ENCODE measurements at regions not wholly inside any gene's neighbourhood (a gene's known extent, or its start where the extent isn't known, plus 50 kb on each side); places are given as distances from the start of the nearest gene placed in this dataset.

- TF ChIP-seq POLR2A (IDR thresholded peaks at IDR 0.05): no peak
- no peak for TF ChIP-seq CTCF (IDR thresholded peaks at IDR 0.05)
- TF ChIP-seq EP300 (IDR thresholded peaks at IDR 0.05): no peak
- no peak for TF ChIP-seq POLR2AphosphoS5 (IDR thresholded peaks at IDR 0.05)
- no peaks in the 10 kb centered on the region for H3K9me3 ChIP-seq
- H3K27me3 ChIP-seq: no peaks in the 10 kb centered on the region
- H3K4me1 ChIP-seq: no peaks in the 10 kb centered on the region
- no peak overlapping the region for H3K27ac ChIP-seq
- ATAC-seq (ENCODE audit: low FRiP score in 2 of 2) (no peak), DNase-seq (no peak)
- WGBS, 2 donors: 52 to 88% methylated on average over 3 of the region's 3 CpGs
- H3K4me3 ChIP-seq: no peak overlapping the region
- no peaks in the 10 kb centered on the region for H3K36me3 ChIP-seq
Measured at GRCh38 chr5:19408149-19408548, 579.9 kb downstream of the CDH18 start.

- Histone ChIP-seq H3K27ac (no peak overlapping the region), H3K4me3 (no peak overlapping the region), H3K27me3 (no peaks in the 10 kb centered on the region), H3K9me3 (no peaks in the 10 kb centered on the region), H3K36me3 (no peaks in the 10 kb centered on the region), H3K4me1 (no peaks in the 10 kb centered on the region)
- TF ChIP-seq CTCF (IDR thresholded peaks at IDR 0.05) (no peak), POLR2A (IDR thresholded peaks at IDR 0.05) (no peak), POLR2AphosphoS5 (IDR thresholded peaks at IDR 0.05) (no peak), EP300 (IDR thresholded peaks at IDR 0.05) (no peak)
- ATAC-seq (ENCODE audit: low FRiP score in 2 of 2) (no peak), DNase-seq (no peak)
- 75 to 82% methylated on average over 3 of the region's 3 CpGs for WGBS, 2 donors
Measured at GRCh38 chr5:19411936-19412335, 576.1 kb downstream of the CDH18 start.

Small RNA genes in the stretch of these regions (small RNA-seq; reads per million reads assigned to genes)
- gene AC025768.1: 0 reads per million in 4 donors
- gene RF00017: 0 reads per million in 4 donors
- gene RF00136: 0 to 0.88 (median 0.38) reads per million in 4 donors
- gene RN7SL58P: 0 reads per million in 4 donors
